ENCODE measurements at regions not wholly inside any gene's neighbourhood (a gene's known extent, or its start where the extent isn't known, plus 50 kb on each side); places are given as distances from the start of the nearest gene placed in this dataset.
A peak's percentile ranks its signal among the peaks of the same experiment; 100 is the strongest.

DNA sequence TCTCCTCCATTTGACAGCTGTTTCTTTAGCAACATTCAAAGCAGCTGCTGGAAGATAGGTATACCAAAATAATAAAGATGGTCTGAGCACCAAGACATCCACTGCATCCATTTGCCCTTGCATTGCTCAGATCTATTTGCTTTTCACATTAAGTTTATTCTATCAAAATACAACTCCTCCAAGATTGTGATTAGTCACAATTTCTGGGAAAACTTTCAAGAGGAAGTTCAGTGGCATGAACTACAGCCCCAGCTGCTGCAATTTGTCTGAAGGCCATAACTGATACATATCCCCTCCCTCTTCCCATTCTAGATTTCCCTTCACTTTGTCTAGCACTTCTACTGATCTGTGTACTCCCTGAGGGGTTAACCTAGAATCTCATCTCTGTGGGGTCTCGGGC is 117.5 kb upstream of the CEP126 start:
- Histone ChIP-seq H3K4me1 (ENCODE audit: control insufficient read depth, insufficient read depth, low read length) (peaks cover 7% of the 10 kb centered on the region; the same call in 1 of the 2 replicates), H3K14ac (replicated peaks; ENCODE audit: low read depth, low read length) (peak overlapping the region; percentile 6; the same call in 1 of the 2 replicates), H2AK9ac (replicated peaks; ENCODE audit: low read depth, low read length, poor library complexity) (no peak overlapping the region), H2BK20ac (ENCODE audit: low read depth, low read length) (peak overlapping the region; percentile 77; the same call in 1 of the 2 replicates), H2AFZ (replicated peaks; ENCODE audit: low read length, poor library complexity) (no peak overlapping the region), H3K56ac (ENCODE audit: extremely low read depth, insufficient read depth, low read length) (no peak overlapping the region), H4K91ac (ENCODE audit: insufficient read depth, low read depth, low read length) (peak overlapping the region; percentile 29; the same call in 1 of the 2 replicates), H3K18ac (ENCODE audit: low read depth, low read length) (peak overlapping the region; percentile 29), H3K23ac (ENCODE audit: low read depth, low read length) (no peak overlapping the region), H4K8ac (ENCODE audit: low read depth in 2 of 2, low read length in 2 of 2) (peak overlapping the region; percentile 35 to 41; a peak in 2 of 4 replicates), H3K27ac (ENCODE audit: insufficient read depth, low read length) (peak overlapping the region; percentile 72; the same call in 1 of the 2 replicates), H2BK120ac (ENCODE audit: low read depth, low read length) (peak overlapping the region; percentile 61; the same call in 1 of the 2 replicates), H2AK5ac (ENCODE audit: low read depth, low read length) (peak overlapping the region; percentile 9; the same call in 1 of the 2 replicates), H3K36me3 (ENCODE audit: control insufficient read depth, insufficient read depth, low read length) (no peaks in the 10 kb centered on the region), H3K4ac (ENCODE audit: low read depth, low read length) (peak overlapping the region; percentile 20), H3K9ac (ENCODE audit: low read depth, low read length) (no peak overlapping the region), H3K9me1 (ENCODE audit: insufficient read depth, low read length) (no peaks in the 10 kb centered on the region), H2BK15ac (ENCODE audit: low read depth, low read length) (peak overlapping the region; percentile 10; the same call in 1 of the 3 replicates), H3K4me2 (ENCODE audit: low read depth, low read length) (no peak overlapping the region), H4K20me1 (ENCODE audit: insufficient read depth, low read length) (no peaks in the 10 kb centered on the region), H3K27me3 (ENCODE audit: control insufficient read depth, insufficient read depth, low read length) (no peaks in the 10 kb centered on the region), H4K5ac (ENCODE audit: low read depth, low read length) (peak overlapping the region; percentile 74), H3K4me3 (ENCODE audit: insufficient read depth, low read depth, low read length) (no peak overlapping the region), H3K9me3 (ENCODE audit: control insufficient read depth, insufficient read depth, low read length) (no peaks in the 10 kb centered on the region), H3K79me1 (ENCODE audit: low read depth in 1 of 2, low read length in 2 of 2) (no peaks in the 10 kb centered on the region), H2BK5ac (ENCODE audit: low read depth, low read length, poor library complexity, severe bottlenecking) (peak overlapping the region; percentile 31)
- intact Hi-C loops (cut with micrococcal nuclease) (no loop called here), dilution Hi-C loops (cut with HindIII; ENCODE audit: low sequenced_read_pairs, unreplicated experiment) (no loop called here), in situ Hi-C loops (cut with MboI; ENCODE audit: low sequenced_read_pairs) (no loop called here)
- BruUV-seq (replicated peaks), result no TSS peak
- ChIA-PET POLR2A (ENCODE audit: unreplicated experiment) (no interaction called here), CTCF (no interaction called here)
- TF ChIP-seq RAD21 (IDR thresholded peaks at IDR 0.05; ENCODE audit: low read length) (no peak), MAFK (IDR thresholded peaks at IDR 0.05; ENCODE audit: low read depth, low read length) (no peak), BHLHE40 (IDR thresholded peaks at IDR 0.05; ENCODE audit: low read depth, low read length) (no peak), POLR2A (IDR thresholded peaks at IDR 0.05; ENCODE audit: low read depth, low read length) (no peak), MAZ (IDR thresholded peaks at IDR 0.05; ENCODE audit: borderline replicate concordance, low read depth, low read length) (no peak), CHD1 (IDR thresholded peaks at IDR 0.05; ENCODE audit: low read depth, low read length) (no peak), NFE2L2 (IDR thresholded peaks at IDR 0.05; ENCODE audit: low read depth, low read length) (no peak), CEBPB (IDR thresholded peaks at IDR 0.05; ENCODE audit: low read depth, low read length) (no peak), SMC3 (IDR thresholded peaks at IDR 0.05; ENCODE audit: low read depth, low read length) (no peak), RFX5 (IDR thresholded peaks at IDR 0.05; ENCODE audit: low read depth, low read length) (no peak), FOS (IDR thresholded peaks at IDR 0.05; ENCODE audit: low read depth, low read length) (no peak), RCOR1 (IDR thresholded peaks at IDR 0.05; ENCODE audit: insufficient replicate concordance, low read length) (no peak)
- TF ChIP-seq, protein P1, sequence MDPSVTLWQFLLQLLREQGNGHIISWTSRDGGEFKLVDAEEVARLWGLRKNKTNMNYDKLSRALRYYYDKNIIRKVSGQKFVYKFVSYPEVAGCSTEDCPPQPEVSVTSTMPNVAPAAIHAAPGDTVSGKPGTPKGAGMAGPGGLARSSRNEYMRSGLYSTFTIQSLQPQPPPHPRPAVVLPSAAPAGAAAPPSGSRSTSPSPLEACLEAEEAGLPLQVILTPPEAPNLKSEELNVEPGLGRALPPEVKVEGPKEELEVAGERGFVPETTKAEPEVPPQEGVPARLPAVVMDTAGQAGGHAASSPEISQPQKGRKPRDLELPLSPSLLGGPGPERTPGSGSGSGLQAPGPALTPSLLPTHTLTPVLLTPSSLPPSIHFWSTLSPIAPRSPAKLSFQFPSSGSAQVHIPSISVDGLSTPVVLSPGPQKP (IDR thresholded peaks at IDR 0.05; ENCODE audit: borderline replicate concordance, low read depth, low read length), result no peak
- TF ChIP-seq, protein P2, sequence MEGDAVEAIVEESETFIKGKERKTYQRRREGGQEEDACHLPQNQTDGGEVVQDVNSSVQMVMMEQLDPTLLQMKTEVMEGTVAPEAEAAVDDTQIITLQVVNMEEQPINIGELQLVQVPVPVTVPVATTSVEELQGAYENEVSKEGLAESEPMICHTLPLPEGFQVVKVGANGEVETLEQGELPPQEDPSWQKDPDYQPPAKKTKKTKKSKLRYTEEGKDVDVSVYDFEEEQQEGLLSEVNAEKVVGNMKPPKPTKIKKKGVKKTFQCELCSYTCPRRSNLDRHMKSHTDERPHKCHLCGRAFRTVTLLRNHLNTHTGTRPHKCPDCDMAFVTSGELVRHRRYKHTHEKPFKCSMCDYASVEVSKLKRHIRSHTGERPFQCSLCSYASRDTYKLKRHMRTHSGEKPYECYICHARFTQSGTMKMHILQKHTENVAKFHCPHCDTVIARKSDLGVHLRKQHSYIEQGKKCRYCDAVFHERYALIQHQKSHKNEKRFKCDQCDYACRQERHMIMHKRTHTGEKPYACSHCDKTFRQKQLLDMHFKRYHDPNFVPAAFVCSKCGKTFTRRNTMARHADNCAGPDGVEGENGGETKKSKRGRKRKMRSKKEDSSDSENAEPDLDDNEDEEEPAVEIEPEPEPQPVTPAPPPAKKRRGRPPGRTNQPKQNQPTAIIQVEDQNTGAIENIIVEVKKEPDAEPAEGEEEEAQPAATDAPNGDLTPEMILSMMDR (conservative IDR thresholded peaks at IDR 0.05; ENCODE audit: low read depth, low read length), result no peak
- no CpG with 5 or more reads among the region's 1 CpG for WGBS, 2 experiments (ENCODE audit: extremely low coverage in 2 of 2, insufficient read length in 1 of 2)
- ATAC-seq (ENCODE audit: low read depth) (peak; percentile 85), DNase-seq (peak; percentile 70)

Measured in IMR-90 (cell line).